Left forelimb (tissue), 1 donor: ENCODE measurements at regions not wholly inside any gene's neighbourhood (a gene's known extent, or its start where the extent isn't known, plus 50 kb on each side); places are given as distances from the start of the nearest gene placed in this dataset.

Experiments used
- DNase-seq: peaks from one replicate; pipeline ENCODE4 v3.0.0-alpha.2; 2018; ENCODE audit warnings: low spot score

DNA sequence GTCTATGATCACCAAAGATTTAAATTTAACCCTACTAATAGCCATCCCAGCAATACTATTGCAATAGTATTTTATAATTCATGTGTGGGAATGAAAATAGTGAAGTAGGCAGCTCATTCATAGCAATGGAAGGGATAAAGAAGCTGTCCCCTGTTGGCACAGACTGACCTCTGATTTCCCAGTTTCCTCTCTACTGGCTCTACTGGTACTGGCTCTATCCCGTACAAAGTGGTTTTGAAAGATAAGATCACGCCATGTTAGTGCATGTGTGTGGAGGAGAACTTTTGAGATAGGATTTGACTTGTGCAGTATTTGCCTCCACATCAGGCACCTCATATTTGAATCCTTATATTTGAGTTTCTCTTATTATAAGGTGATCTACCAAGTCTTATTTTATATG, 227.3 kb upstream of the ADGRL2 start:
- no peak for DNase-seq

DNA sequence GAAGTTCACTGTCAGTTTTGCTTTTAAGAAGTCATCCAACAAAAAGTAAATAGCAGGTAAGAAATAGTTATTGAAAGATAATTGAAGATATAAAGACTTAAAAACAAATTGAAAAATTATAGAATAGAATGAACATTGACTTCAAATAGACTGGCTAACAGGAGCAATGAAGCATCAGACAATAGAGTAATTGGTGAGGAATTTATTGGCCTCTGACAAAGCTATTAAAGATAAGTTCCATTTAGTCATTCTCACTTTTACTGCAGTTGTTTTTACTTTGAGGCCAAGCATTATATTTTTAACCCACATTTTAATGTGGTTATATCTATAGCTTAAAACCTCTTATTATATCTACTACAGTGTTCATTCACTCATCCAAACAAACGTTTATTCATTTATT, 228.8 kb upstream of the ADGRL2 start:
- no peak for DNase-seq

DNA sequence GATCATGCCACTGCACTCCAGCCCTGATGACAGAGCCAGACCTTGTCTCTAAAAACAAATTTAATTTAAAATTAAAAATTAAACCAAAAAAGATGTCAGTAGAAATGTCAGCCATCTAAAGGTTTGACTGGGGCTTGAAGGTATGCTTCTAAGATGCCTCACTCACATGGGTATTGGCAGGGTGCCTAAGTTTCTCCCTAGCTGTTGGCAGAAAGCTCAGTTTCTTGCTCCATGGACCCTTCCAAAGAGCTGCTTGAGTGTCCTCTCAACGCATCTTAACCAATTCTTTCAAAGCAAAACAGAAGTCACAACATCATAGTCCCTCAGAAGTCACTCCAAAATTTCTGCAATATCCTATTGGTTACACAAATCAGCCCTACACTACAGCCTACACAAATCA, 231.0 kb upstream of the ADGRL2 start:
- no peak for DNase-seq

DNA sequence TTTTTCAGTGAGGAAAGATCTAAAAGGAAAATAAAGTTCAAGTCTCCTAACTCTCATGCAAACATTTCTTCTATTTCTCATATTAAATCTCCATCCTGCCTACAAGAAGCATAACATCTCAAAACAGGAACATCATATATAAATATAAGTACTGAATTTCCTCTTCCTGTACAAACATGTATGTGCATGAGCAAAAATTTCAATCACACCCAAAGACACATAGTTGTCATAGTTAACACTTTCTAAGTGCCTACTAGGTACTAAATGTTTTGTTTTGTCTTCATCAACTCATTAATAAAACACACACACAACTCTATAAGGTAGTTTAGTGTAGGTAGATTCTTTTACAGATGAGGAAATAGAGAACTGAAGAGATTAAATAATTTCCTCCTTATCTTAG, 237.1 kb upstream of the ADGRL2 start:
- DNase-seq = no peak

DNA sequence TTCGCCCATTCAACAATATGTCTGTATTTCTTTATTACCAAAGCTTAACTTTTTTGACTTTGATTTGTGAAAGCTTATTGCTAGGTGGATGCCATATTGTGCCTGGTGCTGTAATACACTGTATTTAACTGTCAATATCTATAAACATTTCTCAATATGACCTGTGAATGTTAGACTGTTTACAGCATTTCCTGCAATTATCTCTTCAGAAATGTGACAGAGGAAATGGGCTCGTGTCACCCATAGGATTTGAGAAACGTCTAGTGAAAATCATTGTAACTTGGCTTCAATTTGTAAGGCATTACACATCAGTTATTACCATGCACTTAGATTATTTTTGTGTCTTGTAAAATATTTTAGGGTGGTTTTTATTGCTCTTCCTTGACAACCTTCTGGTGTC, 237.8 kb upstream of the ADGRL2 start:
- no peak for DNase-seq

DNA sequence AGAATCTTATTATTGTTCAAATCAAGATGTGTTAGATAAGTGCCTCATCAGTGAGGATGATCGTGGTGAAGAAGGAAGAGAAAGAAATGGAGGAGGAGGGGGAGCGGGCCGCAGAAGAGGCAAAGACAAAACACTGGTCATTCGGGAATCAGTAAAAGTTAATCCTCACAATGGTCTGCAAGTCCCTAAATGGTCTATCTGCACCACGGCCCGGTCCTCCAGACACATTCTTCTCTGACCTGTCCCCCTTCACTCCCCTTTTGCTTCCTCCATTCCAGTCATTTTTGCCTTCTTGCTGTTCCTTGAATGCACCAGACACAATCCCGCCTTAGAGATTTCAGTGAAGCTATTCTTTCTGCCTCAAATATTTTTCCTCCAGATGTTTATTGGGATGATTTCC, 240.1 kb upstream of the ADGRL2 start:
- DNase-seq = no peak

DNA sequence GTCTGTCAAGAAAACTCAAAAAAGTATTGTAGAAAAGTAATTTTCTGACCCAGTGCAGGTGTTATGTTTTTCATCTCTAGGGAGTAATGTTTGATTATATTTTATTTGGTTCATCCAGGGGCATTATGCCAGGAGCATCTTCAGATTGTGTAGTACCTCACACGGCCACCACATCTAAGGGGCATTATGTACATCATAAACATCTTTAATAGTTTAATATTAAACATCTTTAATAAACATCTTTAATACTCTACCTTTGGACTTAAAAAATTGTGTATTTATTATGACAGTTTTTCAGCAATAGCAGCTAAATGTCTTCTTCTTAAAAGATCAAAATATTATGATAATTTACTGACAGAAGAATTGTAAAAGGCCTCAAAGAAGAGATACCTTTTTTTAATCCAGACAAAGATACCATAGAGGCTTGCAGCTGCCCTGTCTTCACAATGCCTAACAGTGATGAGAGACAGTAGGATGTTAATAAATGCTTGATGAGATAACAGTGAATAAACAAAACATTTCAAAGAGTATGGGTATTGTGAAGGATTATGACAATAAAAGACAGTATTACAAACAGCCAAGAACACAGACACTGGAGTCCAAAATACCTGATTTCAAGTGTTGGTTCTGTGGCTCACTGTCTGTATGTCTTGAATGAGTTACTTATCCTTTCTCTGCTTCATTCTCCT, 240.9 kb upstream of the ADGRL2 start:
- no peak for DNase-seq

DNA sequence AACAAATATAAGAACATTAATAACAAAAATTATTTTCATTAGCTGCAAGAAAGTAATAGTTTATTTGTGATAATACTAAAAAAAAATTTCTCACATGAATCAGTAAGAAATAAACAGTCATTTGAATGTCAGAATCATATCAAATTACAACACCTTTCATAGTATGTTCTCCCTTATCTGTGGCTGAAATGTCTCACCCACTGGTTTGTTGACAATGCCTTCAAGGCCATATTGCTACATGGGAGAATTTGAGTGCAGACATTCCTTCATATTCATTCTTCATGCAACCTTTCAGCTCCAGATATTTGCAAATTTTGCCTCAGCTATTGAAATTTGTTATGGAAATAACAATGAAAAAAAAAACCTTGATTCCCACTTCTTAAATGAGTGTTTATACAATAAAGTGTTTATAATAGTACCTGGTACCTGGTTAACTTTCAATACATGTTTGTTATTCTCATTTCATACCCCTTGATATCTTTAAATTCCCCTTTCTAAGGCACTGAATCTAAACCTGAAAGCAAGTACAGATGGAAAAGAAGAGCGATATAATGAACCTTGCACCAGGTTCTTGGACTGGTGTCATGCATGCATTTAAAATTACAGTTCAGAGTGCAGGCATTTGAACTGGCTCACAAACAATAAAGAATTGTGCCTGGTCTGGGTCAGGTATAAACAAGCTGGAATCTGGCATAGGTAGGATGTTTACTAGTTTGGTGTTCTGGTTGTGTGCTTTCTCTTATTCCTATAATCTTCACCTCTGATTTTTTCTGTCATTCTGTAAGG, 242.2 kb upstream of the ADGRL2 start:
- DNase-seq = no peak

DNA sequence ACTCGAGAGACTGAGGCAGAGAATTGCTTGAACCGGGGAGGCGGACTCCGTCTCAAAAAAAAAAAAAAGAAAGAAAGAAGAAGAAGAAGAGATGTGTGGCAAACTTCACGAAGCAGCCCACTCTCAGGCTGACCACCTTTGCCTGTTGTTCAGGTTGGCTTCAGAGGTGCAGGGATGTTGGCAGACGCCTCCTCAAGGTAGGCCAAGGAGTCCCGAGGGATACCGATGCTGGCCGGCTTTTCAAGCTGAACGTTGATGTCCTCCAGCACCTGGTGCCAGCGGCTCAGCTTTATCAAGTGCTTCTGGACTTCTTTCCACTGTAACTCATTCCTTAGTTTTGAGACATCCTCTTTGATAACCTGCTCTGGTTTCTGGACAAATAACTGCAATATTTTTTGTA, 243.8 kb upstream of the ADGRL2 start:
- DNase-seq = no peak

DNA sequence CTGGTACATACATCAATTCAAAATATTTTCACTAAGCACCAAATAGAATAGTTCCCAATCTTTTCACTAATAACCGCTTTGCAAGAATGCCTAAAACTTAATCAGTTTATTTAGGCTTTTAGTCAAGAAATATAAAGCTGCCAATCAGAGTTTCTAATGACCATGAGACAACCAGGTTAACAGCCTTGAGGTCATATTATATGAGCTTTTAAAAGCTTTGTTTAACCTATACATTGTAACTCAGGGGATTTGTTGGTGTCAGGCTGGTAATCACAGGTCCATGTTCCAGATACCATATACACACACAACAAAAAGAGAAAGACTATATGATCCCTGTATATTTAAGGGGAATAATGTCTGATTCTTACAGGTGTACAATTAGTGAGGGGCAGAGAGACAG, 246.2 kb upstream of the ADGRL2 start:
- no peak for DNase-seq

DNA sequence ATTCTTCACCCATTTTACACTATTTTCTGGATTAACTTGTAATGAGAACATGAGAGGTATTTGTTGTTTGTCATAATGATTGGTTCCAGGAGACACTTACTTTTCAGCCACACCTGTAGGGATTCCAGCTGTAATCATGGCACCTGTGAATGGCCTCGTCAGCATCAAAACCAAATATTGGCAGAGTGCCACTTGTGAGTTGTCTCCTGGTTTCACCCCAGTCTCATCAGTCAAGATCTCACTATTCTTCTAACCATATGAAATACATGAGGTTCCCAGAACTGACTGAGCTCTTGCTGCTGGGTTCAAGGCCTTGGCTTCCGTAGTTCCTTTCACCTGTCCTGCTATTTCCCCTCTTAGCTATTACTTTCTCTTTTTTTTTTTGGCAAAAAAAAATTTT, 246.6 kb upstream of the ADGRL2 start:
- DNase-seq = no peak

DNA sequence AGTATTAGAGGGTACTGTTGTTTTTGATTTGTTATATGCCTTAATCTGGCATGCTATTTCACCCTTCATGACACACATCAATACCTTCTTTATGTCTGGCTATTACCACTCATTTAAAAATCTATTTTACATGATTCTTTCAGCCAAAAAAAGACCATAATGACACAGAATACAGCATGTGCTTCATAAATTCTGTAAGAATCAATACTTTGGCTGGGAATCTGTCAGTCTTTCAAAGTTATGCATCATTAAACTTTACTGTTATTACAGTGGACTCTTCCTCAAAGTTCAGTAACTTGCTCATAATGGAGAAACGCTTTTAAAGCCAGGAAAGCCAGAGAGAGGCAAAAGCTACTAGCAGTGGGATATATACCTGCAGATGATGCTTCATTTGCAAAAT, 247.2 kb upstream of the ADGRL2 start:
- no peak for DNase-seq

DNA sequence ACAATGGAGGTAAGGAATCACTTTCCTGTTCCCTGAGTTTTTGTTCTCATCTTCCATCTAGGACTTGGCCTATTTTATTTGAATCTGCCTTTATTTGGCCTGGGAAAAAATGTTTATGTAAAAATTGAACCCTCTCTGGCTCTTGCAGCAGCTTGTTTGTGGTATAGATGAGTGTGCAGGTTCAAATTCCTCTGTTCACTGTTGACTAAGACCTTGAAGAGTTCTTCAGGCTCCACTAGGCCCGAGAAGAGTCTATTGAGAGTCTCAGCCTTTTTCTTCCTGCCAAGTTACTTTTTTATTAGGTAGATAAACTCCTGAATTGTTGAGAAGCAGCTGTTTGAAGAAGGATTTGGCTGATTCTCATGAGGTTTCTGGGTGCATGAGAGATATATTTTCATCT, 248.8 kb upstream of the ADGRL2 start:
- DNase-seq = no peak

DNA sequence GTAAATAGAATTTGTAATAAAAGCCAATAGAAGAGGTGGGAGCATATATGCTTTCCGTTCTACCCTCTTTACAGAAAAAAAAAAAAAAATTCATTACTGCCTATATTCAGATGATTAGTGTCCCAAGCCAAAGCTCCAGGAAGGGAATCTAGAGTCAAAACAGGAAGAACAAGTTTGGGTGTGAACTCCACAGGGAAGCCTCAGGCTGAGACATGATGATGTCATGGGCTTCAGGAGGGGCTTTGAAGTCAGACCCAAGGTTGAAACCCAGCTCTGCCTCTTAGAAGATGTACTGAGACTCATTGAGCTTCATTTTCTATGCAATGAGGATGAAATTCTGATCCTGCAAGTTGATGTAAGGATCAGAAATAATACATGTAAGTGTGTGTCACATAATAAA, 250.0 kb upstream of the ADGRL2 start:
- no peak for DNase-seq

DNA sequence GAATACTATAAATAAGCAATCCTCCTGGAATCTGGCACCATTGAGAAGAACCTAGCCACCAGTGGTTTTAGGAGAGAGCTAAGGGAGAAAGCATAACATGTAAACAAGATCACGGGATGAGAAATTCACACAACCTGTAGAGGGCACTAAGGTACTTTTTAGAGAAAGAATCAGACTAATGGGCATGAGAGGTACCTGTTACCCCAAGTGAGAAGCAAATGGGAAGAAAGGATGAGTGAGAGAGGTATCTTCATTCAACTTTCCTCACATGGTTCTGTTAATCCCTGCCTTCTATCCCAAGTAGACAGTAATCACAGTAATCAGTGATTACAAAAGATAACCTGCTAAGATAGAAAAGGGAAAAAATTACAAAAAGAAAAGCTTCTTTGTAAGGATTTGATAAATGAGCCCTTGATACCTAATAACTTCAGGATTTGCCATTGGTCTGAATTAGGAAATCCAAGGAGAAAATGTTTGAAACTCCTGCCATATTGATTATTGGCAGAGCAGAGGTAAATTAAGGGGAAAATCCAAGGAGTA, 251.1 kb upstream of the ADGRL2 start:
- DNase-seq = no peak

DNA sequence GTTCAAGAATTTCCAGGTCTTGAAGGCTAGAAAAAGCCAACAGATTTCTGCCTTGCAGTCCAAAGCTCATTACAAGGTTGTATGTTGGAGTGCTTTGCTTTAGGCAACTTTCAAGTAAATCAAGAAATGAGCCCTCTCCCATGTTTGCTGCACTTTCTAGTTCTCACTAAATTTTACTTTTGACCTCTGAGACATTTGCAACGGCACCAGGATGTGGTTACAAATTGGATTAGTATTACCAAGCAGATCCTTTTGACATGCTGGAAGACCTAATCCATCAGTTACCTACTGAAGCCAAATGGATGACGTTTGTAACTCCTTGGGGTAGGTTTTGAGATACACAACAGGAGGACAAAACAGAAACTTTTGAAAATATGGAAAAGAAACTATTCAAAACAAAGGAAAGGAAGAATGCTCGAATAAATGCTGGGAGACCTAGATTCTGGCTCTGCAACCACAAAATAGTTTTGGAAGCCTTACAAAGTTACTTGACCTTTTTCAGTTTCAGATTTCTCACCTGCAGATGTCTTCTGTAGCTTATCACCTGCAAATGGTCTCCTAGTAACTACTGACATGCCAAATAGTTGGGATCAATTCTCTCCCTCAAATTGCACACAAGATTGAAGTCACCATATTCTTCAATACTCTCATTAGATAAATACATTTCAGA, 251.7 kb upstream of the ADGRL2 start:
- DNase-seq = no peak

DNA sequence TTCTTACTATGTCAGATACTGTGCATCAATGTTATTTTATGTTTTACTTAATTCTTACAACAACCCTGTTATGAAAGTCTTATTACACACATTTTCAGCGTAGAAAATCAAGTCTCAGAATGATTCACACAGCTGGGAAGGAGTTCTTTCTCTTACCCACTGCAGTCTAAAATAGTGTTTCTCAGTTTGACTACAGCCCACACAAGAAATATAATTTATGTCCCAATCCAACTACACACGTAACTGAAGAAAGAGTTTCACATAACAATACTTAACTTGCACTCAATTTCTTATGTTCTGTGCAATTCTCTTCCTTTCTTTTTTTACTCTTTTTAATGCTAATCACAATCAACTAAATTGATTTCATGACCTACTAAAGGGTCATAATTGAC, 252.8 kb upstream of the ADGRL2 start:
- DNase-seq = no peak

DNA sequence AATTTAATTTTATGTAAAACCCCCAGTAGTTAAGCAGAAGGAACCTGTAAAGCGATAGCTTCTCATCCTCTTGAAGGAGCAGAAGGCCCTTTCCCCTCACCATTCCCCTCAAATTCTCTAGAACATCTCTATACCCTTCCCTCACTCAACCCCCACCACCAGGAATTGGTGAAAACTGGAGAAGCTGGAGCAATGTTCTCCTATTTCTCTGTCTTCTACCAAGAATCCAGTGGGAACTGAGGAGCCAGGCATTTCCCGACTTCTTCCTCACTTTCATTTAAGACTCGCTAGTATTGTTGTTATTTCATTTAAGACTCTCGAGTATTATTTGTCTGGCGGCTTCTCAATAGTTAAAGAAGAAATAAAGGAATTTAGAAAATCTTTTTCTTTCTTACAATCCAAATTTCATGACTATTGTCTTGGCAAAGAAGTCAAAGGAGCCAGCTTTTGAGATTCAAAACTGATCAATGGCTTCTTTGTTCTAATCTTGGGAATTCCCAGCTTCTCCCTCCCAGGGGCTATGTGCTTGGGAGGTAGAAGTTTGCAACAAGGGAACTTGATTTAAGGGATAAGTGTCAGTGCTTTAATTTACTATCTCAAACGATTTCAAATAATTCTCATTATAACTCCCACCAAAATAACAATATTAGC, 253.3 kb upstream of the ADGRL2 start:
- no peak for DNase-seq

DNA sequence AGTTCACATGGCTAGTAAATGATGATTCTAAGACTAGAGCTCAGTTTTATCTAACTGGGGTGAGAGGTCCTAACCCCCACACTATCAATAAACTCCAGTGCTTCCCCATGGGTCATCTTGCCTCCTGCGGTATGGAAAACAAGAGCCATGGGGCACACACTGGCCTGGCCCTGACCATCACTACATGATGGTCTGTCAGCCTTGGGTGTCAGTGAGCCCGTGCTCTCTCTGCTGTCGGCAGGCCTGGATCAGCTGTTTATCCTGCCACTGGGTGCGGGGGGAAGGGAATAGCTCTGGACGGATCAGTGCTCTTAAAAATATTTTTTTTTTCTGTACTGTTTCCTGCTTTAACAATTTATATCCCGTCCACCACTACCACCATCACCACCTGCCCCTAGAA, 255.0 kb upstream of the ADGRL2 start:
- no peak for DNase-seq

DNA sequence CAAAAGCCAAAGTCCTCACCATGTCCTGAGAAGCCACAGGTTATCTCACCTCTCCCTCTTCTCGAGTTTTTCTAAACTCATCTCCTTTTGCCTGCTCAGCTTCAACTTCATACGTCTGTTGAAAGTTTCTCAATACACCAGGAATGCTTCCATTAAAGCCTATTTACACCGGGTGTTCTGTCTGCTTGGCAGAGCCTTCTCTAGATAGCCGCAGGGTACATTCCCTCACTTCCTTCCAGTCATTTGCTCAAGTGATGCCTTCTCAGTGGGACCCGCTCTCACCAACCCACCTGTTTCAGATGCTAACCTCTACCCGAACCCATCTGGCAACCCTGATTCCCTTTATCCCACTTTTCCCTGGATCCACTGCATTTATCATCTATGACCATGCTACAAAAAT, 257.0 kb upstream of the ADGRL2 start:
- no peak for DNase-seq

DNA sequence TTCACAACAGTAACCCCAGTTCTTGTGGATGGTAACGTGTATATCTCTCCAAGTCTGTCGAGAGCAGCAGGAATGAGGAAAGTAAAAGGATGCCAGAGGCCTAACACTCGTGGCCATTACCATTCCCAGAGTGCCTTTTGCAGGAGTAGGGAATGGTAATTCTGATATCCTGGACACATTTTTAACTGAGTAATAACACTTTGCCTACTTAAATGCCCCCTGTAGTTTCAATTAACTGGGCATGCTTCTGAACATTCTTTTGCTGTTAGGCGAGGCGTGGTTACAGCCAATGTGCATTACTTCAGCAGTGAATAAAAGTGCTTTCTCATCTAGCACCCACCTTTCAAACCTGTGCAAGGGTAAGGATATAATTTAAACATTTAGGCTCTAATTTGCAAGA, 258.5 kb upstream of the ADGRL2 start:
- no peak for DNase-seq

DNA sequence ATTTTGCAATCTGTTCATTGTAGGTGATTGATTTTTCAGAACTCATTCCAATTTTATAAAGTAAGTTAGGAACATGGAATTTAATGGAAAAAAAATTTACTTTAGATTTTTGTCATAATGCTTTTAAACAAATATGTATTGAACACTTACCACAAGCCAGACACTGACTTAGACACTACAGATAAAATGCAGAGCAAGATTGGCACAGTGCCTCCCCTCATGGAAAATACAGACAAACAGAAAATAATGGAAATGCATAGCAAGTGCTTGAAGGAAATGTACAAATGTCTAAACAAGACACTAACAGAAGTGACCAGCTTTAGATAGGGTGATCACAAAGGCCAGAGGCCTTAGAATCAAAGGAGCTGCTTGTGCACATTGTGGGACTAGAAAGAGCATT, 260.5 kb upstream of the ADGRL2 start:
- no peak for DNase-seq

DNA sequence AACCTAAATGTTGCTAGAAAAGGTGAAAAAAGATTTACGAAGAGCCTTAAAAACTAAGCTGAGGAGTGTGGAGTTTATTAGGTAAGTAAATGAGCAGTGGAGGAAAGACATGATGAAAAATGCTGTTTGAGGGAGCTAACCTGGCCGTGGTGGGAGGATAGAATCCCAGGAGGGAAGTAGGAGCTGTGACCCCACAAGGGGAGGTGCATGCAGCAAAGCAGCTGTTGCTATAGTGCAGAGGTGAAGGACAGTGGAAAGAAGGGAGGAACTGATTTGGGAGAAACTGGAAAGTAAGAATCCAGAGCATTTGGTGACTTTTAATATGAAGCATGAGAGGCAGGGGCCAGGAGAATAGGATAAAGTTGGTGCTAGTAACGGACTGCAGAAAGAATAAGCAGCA, 271.7 kb upstream of the ADGRL2 start:
- DNase-seq = no peak
